GM18498 (cell line): ENCODE measurements at regions not wholly inside any gene's neighbourhood (a gene's known extent, or its start where the extent isn't known, plus 50 kb on each side); places are given as distances from the start of the nearest gene placed in this dataset.
"Not testable (repeated sequence)": the region's sequence is repeated elsewhere in the genome, so short reads cannot be mapped to it uniquely, and the experiment has no call there.

Source experiments
- ATAC-seq: cut with Tn5 transposase; IDR thresholded peaks from one replicate; pipeline ENCODE4 v1.9.1; 2021; ENCODE audit warnings: mild to moderate bottlenecking, moderate library complexity; ENCODE audit not compliant: unreplicated experiment

GRCh38 chr2:65974067-65974723 is 460.7 kb upstream of the MEIS1 start:
- ATAC-seq: no peak

- no peak for ATAC-seq
These were observed 465.8 kb upstream of the MEIS1 start for GRCh38 chr2:65969161-65969560.

GRCh38 chr2:65963303-65963702 is 471.6 kb upstream of the MEIS1 start:
- ATAC-seq: not testable (repeated sequence)

GRCh38 chr2:65960953-65961352 is 474.0 kb upstream of the MEIS1 start:
- no peak for ATAC-seq

GRCh38 chr2:65957886-65958285 is 477.0 kb upstream of the MEIS1 start:
- no peak for ATAC-seq

- no peak for ATAC-seq
These were observed 477.5 kb upstream of the MEIS1 start for GRCh38 chr2:65957454-65957853.

GRCh38 chr2:65955259-65955658 is 479.7 kb upstream of the MEIS1 start:
- no peak for ATAC-seq

GRCh38 chr2:65952966-65953761 is 481.8 kb upstream of the MEIS1 start:
- ATAC-seq: no peak

- no peak for ATAC-seq
These were observed 490.7 kb upstream of the MEIS1 start for GRCh38 chr2:65944213-65944612.

GRCh38 chr2:65943099-65943786 is 491.7 kb upstream of the MEIS1 start:
- no peak for ATAC-seq

GRCh38 chr2:65940856-65941255 is 494.1 kb upstream of the MEIS1 start:
- no peak for ATAC-seq

GRCh38 chr2:65939687-65940086 is 495.2 kb upstream of the MEIS1 start:
- ATAC-seq: no peak

GRCh38 chr2:65937379-65938160 is 497.4 kb upstream of the MEIS1 start:
- ATAC-seq: no peak

GRCh38 chr2:65934992-65935629 is 499.8 kb upstream of the MEIS1 start:
- no peak for ATAC-seq

GRCh38 chr2:65932571-65932970 is 500.2 kb upstream of the SPRED2 start:
- ATAC-seq: no peak

- no peak for ATAC-seq
These were observed 498.7 kb upstream of the SPRED2 start for GRCh38 chr2:65931056-65931455.

- no peak for ATAC-seq
These were observed 497.9 kb upstream of the SPRED2 start for GRCh38 chr2:65930259-65930658.

- ATAC-seq: not testable (repeated sequence)
These were observed 497.3 kb upstream of the SPRED2 start for GRCh38 chr2:65929664-65930063.

- no peak for ATAC-seq
These were observed 490.4 kb upstream of the SPRED2 start for GRCh38 chr2:65922794-65923193.

- no peak for ATAC-seq
These were observed 489.6 kb upstream of the SPRED2 start for GRCh38 chr2:65922030-65922429.

GRCh38 chr2:65921116-65921515 is 488.7 kb upstream of the SPRED2 start:
- no peak for ATAC-seq
